Transverse colon (tissue), 4 donors: ENCODE measurements at regions not wholly inside any gene's neighbourhood (a gene's known extent, or its start where the extent isn't known, plus 50 kb on each side); places are given as distances from the start of the nearest gene placed in this dataset.

Experiments
- CTCF ChIP-seq, 5 experiments: fragments of 200-600 bp in 3 of 5; fragments of 450-650 bp in 2 of 5; sonication (generic) in 3 of 5; IDR thresholded peaks; 1 replicate in 2 of 5; 2 replicates in 3 of 5; pipeline ENCODE4 v1.5.1; 2016 to 2017; ENCODE audit warnings: antibody characterized with exemption in 5 of 5, inconsistent platforms in 3 of 5, mild to moderate bottlenecking in 2 of 5, moderate library complexity in 1 of 5
- EP300 ChIP-seq: sonication (generic); formaldehyde crosslinking; IDR thresholded peaks from one replicate; pipeline ENCODE4 v1.6.1; 2017; ENCODE audit warnings: antibody characterized with exemption, low read depth
- POLR2A ChIP-seq: fragments of 450-650 bp; IDR thresholded peaks from one replicate; pipeline ENCODE4 v1.6.1; 2016; ENCODE audit warnings: antibody characterized with exemption, mild to moderate bottlenecking, moderate library complexity
- POLR2AphosphoS5 ChIP-seq, 3 donors: sonication (generic); formaldehyde crosslinking; IDR thresholded peaks; one replicate each; pipeline ENCODE4 v1.6.1; 2016; ENCODE audit warnings: antibody characterized with exemption in 3 of 3

- TF ChIP-seq EP300: no peak
- TF ChIP-seq CTCF (IDR thresholded peaks at IDR 0.05): no peak
- TF ChIP-seq POLR2A: no peak
- no peak for TF ChIP-seq POLR2AphosphoS5 (IDR thresholded peaks at IDR 0.05)
These were observed 222.9 kb downstream of the DSC3 start for GRCh38 chr18:30819619-30820018.
